SK-N-SH treated with all-trans-retinoic acid at 6 μM for 48 hours (cell line): ENCODE measurements at regions not wholly inside any gene's neighbourhood (a gene's known extent, or its start where the extent isn't known, plus 50 kb on each side); places are given as distances from the start of the nearest gene placed in this dataset.

Experiments
- GLIS3 ChIP-seq: fragments of 250-450 bp; sonication (Bioruptor Pico); IDR thresholded peaks from 2 replicates; pipeline ENCODE4 v1.5.0; 2020; ENCODE audit warnings: mild to moderate bottlenecking, moderate library complexity
- PATZ1 ChIP-seq: fragments of 250-450 bp; sonication (Bioruptor Pico); IDR thresholded peaks from 2 replicates; pipeline ENCODE4 v1.8.0; 2020; ENCODE audit warnings: mild to moderate bottlenecking, moderate library complexity, borderline replicate concordance
- PPARA ChIP-seq: fragments of 250-450 bp; sonication (Bioruptor Pico); IDR thresholded peaks from 2 replicates; pipeline ENCODE4 v1.5.0; 2020; ENCODE audit warnings: mild to moderate bottlenecking, borderline replicate concordance
- RARB ChIP-seq: fragments of 250-450 bp; sonication (Bioruptor Pico); IDR thresholded peaks from 2 replicates; pipeline ENCODE4 v1.8.0; 2021; ENCODE audit warnings: mild to moderate bottlenecking, moderate library complexity
- TCF4 ChIP-seq: fragments of 250-450 bp; sonication (Bioruptor Pico); IDR thresholded peaks from 2 replicates; pipeline ENCODE4 v1.8.0; 2021; ENCODE audit warnings: mild to moderate bottlenecking, moderate library complexity, borderline replicate concordance
- ZC3H10 ChIP-seq: fragments of 250-450 bp; sonication (Bioruptor Pico); IDR thresholded peaks from 2 replicates; pipeline ENCODE4 v1.5.1; 2021; ENCODE audit warnings: mild to moderate bottlenecking, moderate library complexity
- ZFP30 ChIP-seq: fragments of 450-650 bp; formaldehyde crosslinking; IDR thresholded peaks from 2 replicates; pipeline ENCODE4 v1.5.0; 2022; ENCODE audit warnings: mild to moderate bottlenecking, moderate library complexity
- ZNF565 ChIP-seq: fragments of 450-650 bp; formaldehyde crosslinking; conservative IDR thresholded peaks from 2 replicates; pipeline ENCODE4 v1.5.0; 2020; ENCODE audit warnings: low read depth, mild to moderate bottlenecking, moderate library complexity
- TF ChIP-seq, protein P1 (sequence below): fragments of 250-450 bp; sonication (Bioruptor Pico); IDR thresholded peaks from 2 replicates; pipeline ENCODE4 v1.5.1; 2021; ENCODE audit warnings: mild to moderate bottlenecking, moderate library complexity
- TF ChIP-seq, protein P2 (sequence below): fragments of 250-450 bp; sonication (Bioruptor Pico); IDR thresholded peaks from 2 replicates; pipeline ENCODE4 v1.5.1; 2020; ENCODE audit warnings: low read depth, mild to moderate bottlenecking, moderate library complexity

DNA sequence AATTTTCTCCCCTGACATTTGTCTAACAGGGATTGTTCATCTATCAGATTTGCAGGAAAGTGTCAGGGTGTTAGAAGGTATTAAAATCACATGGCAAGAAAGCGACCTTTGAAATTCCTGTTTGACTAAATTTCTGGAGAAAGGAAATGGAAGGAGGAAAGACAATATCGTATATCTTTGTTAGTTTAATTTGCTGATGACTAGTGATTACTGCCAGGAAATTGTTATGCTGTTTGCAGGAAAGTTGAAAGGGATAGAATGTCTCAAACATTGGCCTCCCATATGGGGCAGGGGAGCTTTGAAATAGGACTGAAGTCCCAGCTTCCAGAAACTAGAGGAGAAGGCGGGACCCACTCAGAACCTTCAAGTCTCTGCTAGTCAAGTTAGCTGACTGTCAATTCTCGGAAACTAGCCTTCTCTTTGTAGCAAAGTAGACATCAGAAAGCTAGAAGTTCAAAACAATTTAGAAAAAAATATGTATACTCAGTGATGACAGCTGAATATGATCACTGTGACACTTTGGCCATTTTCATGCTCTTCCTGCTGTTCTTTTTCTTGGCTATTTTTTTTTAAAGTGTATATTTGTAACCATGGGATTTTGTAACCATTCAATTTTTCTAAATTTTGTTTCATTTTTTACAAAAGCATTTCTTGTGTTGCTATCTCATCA lies 53.4 kb upstream of the RALGAPA2 start:
- TF ChIP-seq ZFP30 (CRISPR knock-in tag) (no peak), PATZ1 (CRISPR knock-in tag) (no peak), TCF4 (CRISPR knock-in tag) (no peak), GLIS3 (CRISPR knock-in tag) (no peak), ZC3H10 (no peak), RARB (CRISPR knock-in tag) (no peak), PPARA (CRISPR knock-in tag) (no peak), ZNF565 (CRISPR knock-in tag) (no peak)
- TF ChIP-seq, protein P1, sequence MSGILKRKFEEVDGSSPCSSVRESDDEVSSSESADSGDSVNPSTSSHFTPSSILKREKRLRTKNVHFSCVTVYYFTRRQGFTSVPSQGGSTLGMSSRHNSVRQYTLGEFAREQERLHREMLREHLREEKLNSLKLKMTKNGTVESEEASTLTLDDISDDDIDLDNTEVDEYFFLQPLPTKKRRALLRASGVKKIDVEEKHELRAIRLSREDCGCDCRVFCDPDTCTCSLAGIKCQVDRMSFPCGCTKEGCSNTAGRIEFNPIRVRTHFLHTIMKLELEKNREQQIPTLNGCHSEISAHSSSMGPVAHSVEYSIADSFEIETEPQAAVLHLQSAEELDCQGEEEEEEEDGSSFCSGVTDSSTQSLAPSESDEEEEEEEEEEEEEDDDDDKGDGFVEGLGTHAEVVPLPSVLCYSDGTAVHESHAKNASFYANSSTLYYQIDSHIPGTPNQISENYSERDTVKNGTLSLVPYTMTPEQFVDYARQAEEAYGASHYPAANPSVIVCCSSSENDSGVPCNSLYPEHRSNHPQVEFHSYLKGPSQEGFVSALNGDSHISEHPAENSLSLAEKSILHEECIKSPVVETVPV (CRISPR knock-in tag) = no peak
- TF ChIP-seq, protein P2, sequence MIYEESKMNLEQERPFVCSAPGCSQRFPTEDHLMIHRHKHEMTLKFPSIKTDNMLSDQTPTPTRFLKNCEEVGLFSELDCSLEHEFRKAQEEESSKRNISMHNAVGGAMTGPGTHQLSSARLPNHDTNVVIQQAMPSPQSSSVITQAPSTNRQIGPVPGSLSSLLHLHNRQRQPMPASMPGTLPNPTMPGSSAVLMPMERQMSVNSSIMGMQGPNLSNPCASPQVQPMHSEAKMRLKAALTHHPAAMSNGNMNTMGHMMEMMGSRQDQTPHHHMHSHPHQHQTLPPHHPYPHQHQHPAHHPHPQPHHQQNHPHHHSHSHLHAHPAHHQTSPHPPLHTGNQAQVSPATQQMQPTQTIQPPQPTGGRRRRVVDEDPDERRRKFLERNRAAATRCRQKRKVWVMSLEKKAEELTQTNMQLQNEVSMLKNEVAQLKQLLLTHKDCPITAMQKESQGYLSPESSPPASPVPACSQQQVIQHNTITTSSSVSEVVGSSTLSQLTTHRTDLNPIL (CRISPR knock-in tag) = no peak
